DMS53 treated with DMSO at 0.1 percent for 48 hours (cell line): ENCODE measurements at regions not wholly inside any gene's neighbourhood (a gene's known extent, or its start where the extent isn't known, plus 50 kb on each side); places are given as distances from the start of the nearest gene placed in this dataset.

Source experiments
- DNase-seq: peaks from one replicate; lab custom pipeline; 2025; ENCODE audit not compliant: unreplicated experiment; lab: John Stamatoyannopoulos, UW

DNA sequence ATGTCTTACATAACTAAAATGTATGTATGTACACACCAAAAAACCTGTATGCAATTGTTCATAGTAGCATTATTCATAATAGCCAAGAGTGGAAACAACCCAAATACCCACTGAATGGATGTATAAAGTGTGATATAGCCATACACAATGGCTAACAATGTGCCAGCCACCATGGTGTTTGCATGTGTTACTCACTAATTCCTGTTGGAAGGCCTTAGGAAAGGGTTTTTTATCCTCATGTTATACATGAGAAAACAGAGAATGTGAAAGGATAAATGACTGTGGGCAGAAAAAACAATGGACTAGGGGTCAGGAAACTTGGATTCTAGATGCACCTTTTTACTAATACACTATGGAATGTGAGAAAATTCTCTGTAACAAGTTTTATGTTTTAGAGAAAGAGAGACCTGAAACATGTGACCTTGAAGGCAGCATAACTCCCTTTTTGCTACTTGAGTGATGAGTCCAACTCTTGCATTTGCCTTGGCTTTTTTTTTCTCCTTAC lies 55.7 kb downstream of the TIGD2 start:
- no peak for DNase-seq

GRCh38 chr4:89171176-89171805 lies 60.0 kb downstream of the TIGD2 start:
- no peak for DNase-seq

GRCh38 chr4:89172865-89173264 lies 61.5 kb downstream of the TIGD2 start:
- DNase-seq, result no peak

DNA sequence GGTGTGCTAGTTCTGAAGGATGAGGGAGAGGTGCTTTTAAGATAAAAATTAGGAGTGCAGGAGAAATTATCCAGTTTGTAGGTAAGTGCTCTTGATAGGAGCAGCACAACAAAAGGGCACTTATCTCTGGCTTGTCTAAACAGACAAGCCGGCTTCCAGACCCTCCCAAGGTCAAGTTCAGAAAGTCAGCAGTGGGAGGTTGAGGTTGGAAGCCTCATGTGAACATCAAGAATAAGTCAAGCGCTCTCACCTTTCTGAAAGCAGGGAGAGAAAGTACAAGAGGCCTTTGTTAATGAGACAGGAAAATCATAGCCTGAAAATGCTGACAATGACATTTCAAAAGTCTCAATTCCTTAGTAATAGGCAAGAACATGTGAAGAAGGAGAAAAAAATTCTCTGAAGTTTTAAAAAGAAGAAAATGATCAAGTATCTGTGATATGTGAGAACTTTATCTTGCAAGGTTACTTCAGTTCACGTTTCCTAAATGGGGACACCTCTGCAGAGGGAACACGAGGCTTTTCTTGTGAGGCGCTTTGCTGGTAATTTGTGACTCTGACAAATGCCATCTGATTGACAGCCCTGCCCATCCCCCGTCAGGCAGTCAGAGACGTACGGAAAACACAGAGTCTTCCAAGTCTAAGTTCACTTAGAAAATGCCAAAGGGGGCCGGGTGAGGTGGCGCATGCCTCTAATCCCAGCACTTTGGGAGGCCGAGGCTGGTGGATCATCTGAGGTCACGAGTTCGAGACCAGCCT lies 62.2 kb downstream of the TIGD2 start:
- peak; percentile 18 for DNase-seq

GRCh38 chr4:89174784-89175183 lies 63.5 kb downstream of the TIGD2 start:
- DNase-seq, result no peak

DNA sequence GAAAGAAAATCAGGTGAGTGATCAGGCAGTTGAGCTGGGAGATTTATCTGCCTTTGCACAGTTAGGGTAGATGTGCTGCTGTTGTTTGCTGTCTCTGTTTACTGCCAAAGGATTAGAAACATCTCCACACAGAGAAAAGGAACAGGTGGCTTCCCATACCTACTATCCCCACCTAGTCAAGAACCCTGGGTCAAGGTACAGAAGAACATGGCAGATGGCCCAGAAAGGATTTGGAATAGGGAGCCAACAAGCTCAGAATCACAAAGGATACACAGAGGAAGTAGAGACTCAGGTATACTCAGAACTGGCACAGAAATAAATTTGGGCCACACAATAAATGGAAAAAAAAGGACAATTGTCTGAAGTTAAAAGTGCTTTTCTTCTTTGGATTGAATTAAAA lies 64.3 kb downstream of the TIGD2 start:
- DNase-seq, result peak; percentile 22

DNA sequence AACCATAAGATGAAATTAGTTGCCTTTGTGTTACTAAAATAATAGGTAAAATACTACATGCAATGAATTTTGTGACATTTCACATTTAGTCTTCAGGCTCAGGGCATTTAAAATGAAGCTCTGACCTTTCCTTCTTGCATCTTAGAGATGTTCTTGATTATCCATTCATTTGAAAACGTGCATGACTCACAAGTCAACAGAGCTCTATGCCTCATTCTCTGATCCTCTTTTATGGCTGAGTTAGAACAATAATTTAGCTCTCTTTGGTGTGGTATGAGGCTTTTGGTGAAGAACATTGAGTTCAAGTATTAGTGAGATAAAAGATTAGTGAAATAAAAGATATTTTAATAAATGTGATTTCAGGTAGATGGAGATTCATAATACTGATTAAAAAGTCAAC lies 66.5 kb downstream of the TIGD2 start:
- peak; percentile 5 for DNase-seq

DNA sequence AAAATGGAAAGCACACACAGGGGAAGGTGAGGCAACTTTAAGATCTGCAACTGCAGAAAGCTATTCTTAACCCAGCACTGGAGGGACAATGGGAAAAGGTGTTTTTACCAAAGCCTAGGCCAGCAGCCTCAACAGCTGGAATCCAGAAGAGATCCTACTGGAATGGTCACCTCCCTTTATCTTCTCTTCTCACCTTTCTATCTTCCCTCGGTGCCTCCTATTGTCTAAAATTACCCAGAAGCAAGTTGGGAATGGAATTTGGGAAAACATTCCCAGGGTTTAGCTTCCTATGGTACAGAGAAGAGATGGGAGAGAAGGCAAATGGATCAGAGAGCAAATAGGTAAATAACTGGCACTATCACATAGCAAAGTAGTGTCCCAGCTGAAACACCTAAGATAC lies 73.1 kb downstream of the TIGD2 start:
- no peak for DNase-seq
